GM12872 (cell line): ENCODE measurements at regions not wholly inside any gene's neighbourhood (a gene's known extent, or its start where the extent isn't known, plus 50 kb on each side); places are given as distances from the start of the nearest gene placed in this dataset.

Experiments used
- CTCF ChIP-seq: IDR thresholded peaks from 3 replicates; pipeline ENCODE4 v1.5.1; 2011; ENCODE audit warnings: low read depth, mild to moderate bottlenecking, low read length, moderate library complexity; ENCODE audit not compliant: insufficient read depth

GRCh38 chr7:113797420-113798010 lies 121.3 kb downstream of the PPP1R3A start:
- no peak for TF ChIP-seq CTCF

GRCh38 chr7:113796557-113796956 lies 122.3 kb downstream of the PPP1R3A start:
- TF ChIP-seq CTCF, result no peak

GRCh38 chr7:113794573-113794972 lies 124.2 kb downstream of the PPP1R3A start:
- no peak for TF ChIP-seq CTCF

- no peak for TF ChIP-seq CTCF
Observed at GRCh38 chr7:113793171-113793570, 125.6 kb downstream of the PPP1R3A start.

GRCh38 chr7:113790025-113790424 lies 128.8 kb downstream of the PPP1R3A start:
- no peak for TF ChIP-seq CTCF

- no peak for TF ChIP-seq CTCF
Observed at GRCh38 chr7:113787106-113787505, 131.7 kb downstream of the PPP1R3A start.

- no peak for TF ChIP-seq CTCF
Observed at GRCh38 chr7:113784956-113785355, 133.9 kb downstream of the PPP1R3A start.
